HEK293 (cell line): ENCODE measurements at regions not wholly inside any gene's neighbourhood (a gene's known extent, or its start where the extent isn't known, plus 50 kb on each side); places are given as distances from the start of the nearest gene placed in this dataset.

Experiments
- CTCF ChIA-PET: fragments of 350-600 bp; formaldehyde crosslinking; extraction: SDS; loops from one replicate; lab custom pipeline; 2021; ENCODE audit warnings: antibody characterized with exemption; lab: Yijun Ruan, JAX
- POLR2A ChIA-PET: fragments of 300-600 bp; formaldehyde crosslinking; extraction: SDS; loops from one replicate; lab custom pipeline; 2020; ENCODE audit warnings: antibody characterized with exemption, inconsistent platforms; lab: Yijun Ruan, JAX
- H3K27ac ChIP-seq: fragments of 200-500 bp; sonication (Bioruptor generic); 2 replicates; pipeline ENCODE4 v1.5.1; 2014; ENCODE audit warnings: low read depth, low read length, control low read depth, inconsistent platforms; ENCODE audit errors: extremely low read depth
- H3K36me3 ChIP-seq, 2 experiments: fragments of 200-500 bp in 1 of 2; sonication (Bioruptor generic) in 1 of 2; 1 replicate in 1 of 2; 2 replicates in 1 of 2; pipeline ENCODE4 v1.5.1; 2014 to 2017; ENCODE audit warnings: inconsistent platforms in 2 of 2, low read length in 2 of 2; ENCODE audit not compliant: control insufficient read depth in 2 of 2, insufficient read depth in 1 of 2
- H3K4me1 ChIP-seq: fragments of 200-500 bp; sonication (Bioruptor generic); 2 replicates; pipeline ENCODE4 v1.5.1; 2014; ENCODE audit warnings: mild to moderate bottlenecking, low read length, inconsistent platforms; ENCODE audit not compliant: control insufficient read depth, insufficient read depth
- H3K4me3 ChIP-seq: 2 replicates; pipeline ENCODE4 v1.5.1; 2011; ENCODE audit warnings: low read depth, mild to moderate bottlenecking, control low read depth, low read length, moderate library complexity
- H3K9me3 ChIP-seq: fragments of 200-500 bp; sonication (Bioruptor generic); 2 replicates; pipeline ENCODE4 v1.5.1; 2014; ENCODE audit warnings: low read depth, low read length, inconsistent platforms; ENCODE audit not compliant: control insufficient read depth, insufficient read depth
- HOXA7 ChIP-seq: sonication (generic); formaldehyde crosslinking; IDR thresholded peaks from 2 replicates; pipeline ENCODE4 v1.8.1; 2022; ENCODE audit warnings: missing genetic modification reagents, borderline replicate concordance
- HOXC10 ChIP-seq: sonication (generic); formaldehyde crosslinking; IDR thresholded peaks from 2 replicates; pipeline ENCODE4 v1.8.1; 2023; ENCODE audit warnings: mild to moderate bottlenecking, missing genetic modification reagents
- MYNN ChIP-seq: fragments of 450-650 bp; formaldehyde crosslinking; IDR thresholded peaks from 2 replicates; pipeline ENCODE4 v1.5.1; 2016; ENCODE audit warnings: missing biosample characterization, missing genetic modification characterization, borderline replicate concordance
- OSR2 ChIP-seq: fragments of 450-650 bp; formaldehyde crosslinking; IDR thresholded peaks from 2 replicates; pipeline ENCODE4 v1.5.1; 2016; ENCODE audit warnings: missing biosample characterization, missing genetic modification characterization
- RBAK ChIP-seq: fragments of 450-650 bp; formaldehyde crosslinking; IDR thresholded peaks from 2 replicates; pipeline ENCODE4 v1.5.1; 2016; ENCODE audit warnings: missing biosample characterization, missing genetic modification characterization
- SCRT2 ChIP-seq: fragments of 450-650 bp; formaldehyde crosslinking; IDR thresholded peaks from 2 replicates; pipeline ENCODE4 v1.5.1; 2016; ENCODE audit warnings: missing biosample characterization, missing genetic modification characterization
- SP7 ChIP-seq: fragments of 450-650 bp; formaldehyde crosslinking; IDR thresholded peaks from 2 replicates; pipeline ENCODE4 v1.5.1; 2016; ENCODE audit warnings: missing biosample characterization, missing genetic modification characterization
- ZEB2 ChIP-seq: fragments of 450-650 bp; formaldehyde crosslinking; IDR thresholded peaks from 2 replicates; pipeline ENCODE4 v1.5.1; 2016; ENCODE audit warnings: missing biosample characterization, missing genetic modification characterization
- ZFHX2 ChIP-seq: fragments of 450-650 bp; formaldehyde crosslinking; conservative IDR thresholded peaks from 2 replicates; pipeline ENCODE4 v1.5.1; 2016; ENCODE audit warnings: missing biosample characterization, missing genetic modification characterization
- ZFP37 ChIP-seq: fragments of 450-650 bp; formaldehyde crosslinking; IDR thresholded peaks from 2 replicates; pipeline ENCODE4 v1.5.1; 2016; ENCODE audit warnings: missing biosample characterization, missing genetic modification characterization
- ZFP41 ChIP-seq: fragments of 450-650 bp; formaldehyde crosslinking; IDR thresholded peaks from 2 replicates; pipeline ENCODE4 v1.5.1; 2016; ENCODE audit warnings: missing biosample characterization, missing genetic modification characterization, borderline replicate concordance
- ZNF112 ChIP-seq: fragments of 450-650 bp; formaldehyde crosslinking; IDR thresholded peaks from 2 replicates; pipeline ENCODE4 v1.5.0; 2017; ENCODE audit warnings: missing biosample characterization, missing genetic modification characterization
- ZNF121 ChIP-seq: fragments of 450-650 bp; formaldehyde crosslinking; IDR thresholded peaks from 2 replicates; pipeline ENCODE4 v1.5.1; 2016; ENCODE audit warnings: missing biosample characterization, missing genetic modification characterization
- ZNF133 ChIP-seq: fragments of 450-650 bp; formaldehyde crosslinking; IDR thresholded peaks from 2 replicates; pipeline ENCODE4 v1.5.1; 2016; ENCODE audit warnings: missing biosample characterization, missing genetic modification characterization
- ZNF169 ChIP-seq: fragments of 450-650 bp; formaldehyde crosslinking; IDR thresholded peaks from 2 replicates; pipeline ENCODE4 v1.5.1; 2016; ENCODE audit warnings: missing biosample characterization, missing genetic modification characterization
- ZNF19 ChIP-seq: fragments of 450-650 bp; formaldehyde crosslinking; IDR thresholded peaks from 2 replicates; pipeline ENCODE4; 2016; ENCODE audit warnings: missing biosample characterization, missing genetic modification characterization, low read depth
- ZNF292 ChIP-seq: fragments of 450-650 bp; formaldehyde crosslinking; IDR thresholded peaks from 2 replicates; pipeline ENCODE4 v1.5.1; 2016; ENCODE audit warnings: low read depth, missing biosample characterization, missing genetic modification characterization, borderline replicate concordance
- ZNF341 ChIP-seq: fragments of 450-650 bp; formaldehyde crosslinking; IDR thresholded peaks from 2 replicates; pipeline ENCODE4; 2016; ENCODE audit warnings: low read depth, missing biosample characterization, missing genetic modification characterization
- ZNF354C ChIP-seq: fragments of 450-650 bp; formaldehyde crosslinking; IDR thresholded peaks from 2 replicates; pipeline ENCODE4 v1.5.1; 2016; ENCODE audit warnings: missing biosample characterization, missing genetic modification characterization, low read depth, borderline replicate concordance
- ZNF404 ChIP-seq: fragments of 450-650 bp; formaldehyde crosslinking; IDR thresholded peaks from 2 replicates; pipeline ENCODE4 v1.5.1; 2017; ENCODE audit warnings: missing biosample characterization, missing genetic modification characterization
- ZNF423 ChIP-seq: fragments of 450-650 bp; formaldehyde crosslinking; IDR thresholded peaks from 2 replicates; pipeline ENCODE4 v1.5.1; 2016; ENCODE audit warnings: missing biosample characterization, missing genetic modification characterization
- ZNF48 ChIP-seq: fragments of 450-650 bp; formaldehyde crosslinking; IDR thresholded peaks from 2 replicates; pipeline ENCODE4 v1.5.1; 2016; ENCODE audit warnings: missing biosample characterization, missing genetic modification characterization
- ZNF561 ChIP-seq: fragments of 450-650 bp; IDR thresholded peaks from 2 replicates; pipeline ENCODE4 v1.5.1; 2018; ENCODE audit warnings: missing biosample characterization, missing genetic modification characterization, borderline replicate concordance
- ZNF664 ChIP-seq: fragments of 450-650 bp; formaldehyde crosslinking; IDR thresholded peaks from 2 replicates; pipeline ENCODE4 v1.5.1; 2016; ENCODE audit warnings: missing biosample characterization, missing genetic modification characterization
- ZNF785 ChIP-seq: fragments of 450-650 bp; formaldehyde crosslinking; IDR thresholded peaks from 2 replicates; pipeline ENCODE4 v1.5.1; 2016; ENCODE audit warnings: missing biosample characterization, missing genetic modification characterization
- TF ChIP-seq, protein P1 (sequence below): fragments of 450-650 bp; formaldehyde crosslinking; IDR thresholded peaks from 2 replicates; pipeline ENCODE4 v1.5.1; 2016; ENCODE audit warnings: missing biosample characterization, missing genetic modification characterization
- TF ChIP-seq, protein P2 (sequence below): sonication (generic); formaldehyde crosslinking; IDR thresholded peaks from 2 replicates; pipeline ENCODE4 v1.8.1; 2022; ENCODE audit warnings: mild to moderate bottlenecking, moderate library complexity, missing genetic modification reagents
- TF ChIP-seq, protein P3 (sequence below): fragments of 450-650 bp; formaldehyde crosslinking; IDR thresholded peaks from 2 replicates; pipeline ENCODE4 v1.5.1; 2016; ENCODE audit warnings: missing biosample characterization, missing genetic modification characterization
- TF ChIP-seq, protein P4 (sequence below): fragments of 450-650 bp; formaldehyde crosslinking; IDR thresholded peaks from 2 replicates; pipeline ENCODE4 v1.5.1; 2016; ENCODE audit warnings: missing biosample characterization, missing genetic modification characterization

GRCh38 chr6:156707818-156708217 lies 69.4 kb upstream of the ARID1B start:
- POLR2A ChIA-PET, result interaction anchor here (0.6 kb wide), 1 partner anchor 18 kb away, joined by 3 read pairs; no protein-coding TSS in a partner anchor
- H3K36me3 ChIP-seq, result no peaks in the 10 kb centered on the region
- H3K9me3 ChIP-seq, result no peaks in the 10 kb centered on the region
- H3K4me1 ChIP-seq, result no peaks in the 10 kb centered on the region
- no peak overlapping the region for H3K4me3 ChIP-seq
- CTCF ChIA-PET, result no interaction called here
- no peak for TF ChIP-seq ZNF19 (tag by site-specific recombination)
- TF ChIP-seq OSR2 (tag by site-specific recombination), result no peak
- no peak for TF ChIP-seq ZNF133 (tag by site-specific recombination)
- TF ChIP-seq ZNF48 (tag by site-specific recombination), result no peak
- no peak for TF ChIP-seq MYNN (tag by site-specific recombination)
- no peak for TF ChIP-seq ZNF423 (tag by site-specific recombination)
- no peak for TF ChIP-seq ZFP37 (tag by site-specific recombination)
- TF ChIP-seq ZFHX2 (tag by site-specific recombination), result no peak
- H3K27ac ChIP-seq, result no peak overlapping the region

GRCh38 chr6:156703719-156704118 lies 73.5 kb upstream of the ARID1B start:
- no peaks in the 10 kb centered on the region for H3K9me3 ChIP-seq
- no peaks in the 10 kb centered on the region for H3K36me3 ChIP-seq
- no peak overlapping the region for H3K27ac ChIP-seq
- H3K4me1 ChIP-seq, result no peaks in the 10 kb centered on the region
- TF ChIP-seq ZEB2 (no peak), MYNN (tag by site-specific recombination) (no peak)
- ChIA-PET POLR2A (no interaction called here), CTCF (no interaction called here)
- no peak overlapping the region for H3K4me3 ChIP-seq

DNA sequence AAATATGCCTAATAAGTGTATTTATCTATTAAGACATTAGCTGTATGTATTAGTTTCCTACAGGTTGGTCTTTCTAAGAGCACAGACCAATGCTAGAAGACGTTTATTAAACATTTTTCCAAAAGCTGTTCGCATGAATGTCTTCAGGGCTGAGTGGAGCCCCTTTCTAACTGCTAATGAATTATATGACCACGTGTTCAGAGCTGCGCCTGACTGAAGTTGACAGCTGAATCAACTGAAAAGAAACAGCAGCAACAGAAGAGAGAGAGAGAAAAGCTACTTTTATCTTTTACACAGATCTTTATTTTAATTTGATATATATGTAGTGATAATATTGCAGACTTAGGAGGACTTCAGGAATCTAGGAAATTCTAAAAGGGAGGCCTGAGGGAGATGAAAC lies 75.2 kb upstream of the ARID1B start:
- POLR2A ChIA-PET, result no interaction called here
- Histone ChIP-seq H3K27ac (no peak overlapping the region), H3K36me3 (no peaks in the 10 kb centered on the region), H3K4me3 (no peak overlapping the region), H3K4me1 (no peaks in the 10 kb centered on the region), H3K9me3 (no peaks in the 10 kb centered on the region)
- CTCF ChIA-PET, result interaction anchor here (0.6 kb wide), 2 partner anchors 38 to 284 kb away, joined by 3 read pairs; no protein-coding TSS in a partner anchor
- TF ChIP-seq SP7 (tag by site-specific recombination), result no peak
- no peak for TF ChIP-seq RBAK (tag by site-specific recombination)
- TF ChIP-seq ZNF341 (tag by site-specific recombination), result no peak
- TF ChIP-seq ZNF169, result no peak
- TF ChIP-seq HOXA7, result no peak
- no peak for TF ChIP-seq ZNF561 (tag by site-specific recombination)
- TF ChIP-seq, protein P1, sequence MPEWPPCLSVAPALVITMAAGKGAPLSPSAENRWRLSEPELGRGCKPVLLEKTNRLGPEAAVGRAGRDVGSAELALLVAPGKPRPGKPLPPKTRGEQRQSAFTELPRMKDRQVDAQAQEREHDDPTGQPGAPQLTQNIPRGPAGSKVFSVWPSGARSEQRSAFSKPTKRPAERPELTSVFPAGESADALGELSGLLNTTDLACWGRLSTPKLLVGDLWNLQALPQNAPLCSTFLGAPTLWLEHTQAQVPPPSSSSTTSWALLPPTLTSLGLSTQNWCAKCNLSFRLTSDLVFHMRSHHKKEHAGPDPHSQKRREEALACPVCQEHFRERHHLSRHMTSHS (tag by site-specific recombination), result no peak
- TF ChIP-seq ZNF404, result no peak
- TF ChIP-seq ZFP41, result no peak
- no peak for TF ChIP-seq HOXC10 (CRISPR knock-in tag)
- TF ChIP-seq ZNF112 (tag by site-specific recombination), result no peak
- no peak for TF ChIP-seq ZNF664 (tag by site-specific recombination)
- TF ChIP-seq, protein P2, sequence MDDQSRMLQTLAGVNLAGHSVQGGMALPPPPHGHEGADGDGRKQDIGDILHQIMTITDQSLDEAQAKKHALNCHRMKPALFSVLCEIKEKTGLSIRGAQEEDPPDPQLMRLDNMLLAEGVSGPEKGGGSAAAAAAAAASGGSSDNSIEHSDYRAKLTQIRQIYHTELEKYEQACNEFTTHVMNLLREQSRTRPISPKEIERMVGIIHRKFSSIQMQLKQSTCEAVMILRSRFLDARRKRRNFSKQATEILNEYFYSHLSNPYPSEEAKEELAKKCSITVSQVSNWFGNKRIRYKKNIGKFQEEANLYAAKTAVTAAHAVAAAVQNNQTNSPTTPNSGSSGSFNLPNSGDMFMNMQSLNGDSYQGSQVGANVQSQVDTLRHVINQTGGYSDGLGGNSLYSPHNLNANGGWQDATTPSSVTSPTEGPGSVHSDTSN (CRISPR knock-in tag), result no peak
- no peak for TF ChIP-seq ZNF785
- TF ChIP-seq, protein P3, sequence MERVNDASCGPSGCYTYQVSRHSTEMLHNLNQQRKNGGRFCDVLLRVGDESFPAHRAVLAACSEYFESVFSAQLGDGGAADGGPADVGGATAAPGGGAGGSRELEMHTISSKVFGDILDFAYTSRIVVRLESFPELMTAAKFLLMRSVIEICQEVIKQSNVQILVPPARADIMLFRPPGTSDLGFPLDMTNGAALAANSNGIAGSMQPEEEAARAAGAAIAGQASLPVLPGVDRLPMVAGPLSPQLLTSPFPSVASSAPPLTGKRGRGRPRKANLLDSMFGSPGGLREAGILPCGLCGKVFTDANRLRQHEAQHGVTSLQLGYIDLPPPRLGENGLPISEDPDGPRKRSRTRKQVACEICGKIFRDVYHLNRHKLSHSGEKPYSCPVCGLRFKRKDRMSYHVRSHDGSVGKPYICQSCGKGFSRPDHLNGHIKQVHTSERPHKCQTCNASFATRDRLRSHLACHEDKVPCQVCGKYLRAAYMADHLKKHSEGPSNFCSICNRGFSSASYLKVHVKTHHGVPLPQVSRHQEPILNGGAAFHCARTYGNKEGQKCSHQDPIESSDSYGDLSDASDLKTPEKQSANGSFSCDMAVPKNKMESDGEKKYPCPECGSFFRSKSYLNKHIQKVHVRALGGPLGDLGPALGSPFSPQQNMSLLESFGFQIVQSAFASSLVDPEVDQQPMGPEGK (tag by site-specific recombination), result no peak
- no peak for TF ChIP-seq SCRT2
- TF ChIP-seq ZNF292 (tag by site-specific recombination), result no peak
- no peak for TF ChIP-seq ZNF121 (tag by site-specific recombination)
- TF ChIP-seq, protein P4, sequence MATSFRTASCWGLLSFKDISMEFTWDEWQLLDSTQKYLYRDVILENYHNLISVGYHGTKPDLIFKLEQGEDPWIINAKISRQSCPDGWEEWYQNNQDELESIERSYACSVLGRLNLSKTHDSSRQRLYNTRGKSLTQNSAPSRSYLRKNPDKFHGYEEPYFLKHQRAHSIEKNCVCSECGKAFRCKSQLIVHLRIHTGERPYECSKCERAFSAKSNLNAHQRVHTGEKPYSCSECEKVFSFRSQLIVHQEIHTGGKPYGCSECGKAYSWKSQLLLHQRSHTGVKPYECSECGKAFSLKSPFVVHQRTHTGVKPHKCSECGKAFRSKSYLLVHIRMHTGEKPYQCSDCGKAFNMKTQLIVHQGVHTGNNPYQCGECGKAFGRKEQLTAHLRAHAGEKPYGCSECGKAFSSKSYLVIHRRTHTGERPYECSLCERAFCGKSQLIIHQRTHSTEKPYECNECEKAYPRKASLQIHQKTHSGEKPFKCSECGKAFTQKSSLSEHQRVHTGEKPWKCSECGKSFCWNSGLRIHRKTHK, result no peak
- TF ChIP-seq ZNF354C (tag by site-specific recombination), result no peak
